Prostate gland (tissue), 2 donors: ENCODE measurements at regions not wholly inside any gene's neighbourhood (a gene's known extent, or its start where the extent isn't known, plus 50 kb on each side); places are given as distances from the start of the nearest gene placed in this dataset.

Experiments
- CTCF ChIP-seq, 4 experiments: fragments of 200-600 bp in 2 of 4; fragments of 450-650 bp in 2 of 4; sonication (generic) in 2 of 4; IDR thresholded peaks; 1 replicate in 3 of 4; 2 replicates in 1 of 4; pipeline ENCODE4 v1.5.1; 2016 to 2019; ENCODE audit warnings: antibody characterized with exemption in 4 of 4, mild to moderate bottlenecking in 2 of 4, moderate library complexity in 2 of 4
- POLR2AphosphoS5 ChIP-seq: sonication (generic); formaldehyde crosslinking; IDR thresholded peaks from one replicate; pipeline ENCODE4 v1.6.1; 2017; ENCODE audit warnings: antibody characterized with exemption

- TF ChIP-seq CTCF (IDR thresholded peaks at IDR 0.05) (no peak), POLR2AphosphoS5 (no peak)
Observed at GRCh38 chr10:85080934-85081333, 752.5 kb downstream of the CCSER2 start.
